ENCODE measurements at regions not wholly inside any gene's neighbourhood (a gene's known extent, or its start where the extent isn't known, plus 50 kb on each side); places are given as distances from the start of the nearest gene placed in this dataset.

GRCh38 chr1:37353871-37354270, 120.5 kb upstream of the ZC3H12A start:
- peaks cover 50% of the 10 kb centered on the region for H3K27me3 Mint-ChIP-seq (ENCODE audit: low read depth)
- H3K9me3 Mint-ChIP-seq: no peaks in the 10 kb centered on the region
- no peak for DNase-seq (ENCODE audit: low spot score in 2 of 2, unreplicated experiment in 2 of 2)
- no peaks in the 10 kb centered on the region for H3K36me3 Mint-ChIP-seq
- H3K27ac Mint-ChIP-seq: no peak overlapping the region
- TF ChIP-seq, protein P1, sequence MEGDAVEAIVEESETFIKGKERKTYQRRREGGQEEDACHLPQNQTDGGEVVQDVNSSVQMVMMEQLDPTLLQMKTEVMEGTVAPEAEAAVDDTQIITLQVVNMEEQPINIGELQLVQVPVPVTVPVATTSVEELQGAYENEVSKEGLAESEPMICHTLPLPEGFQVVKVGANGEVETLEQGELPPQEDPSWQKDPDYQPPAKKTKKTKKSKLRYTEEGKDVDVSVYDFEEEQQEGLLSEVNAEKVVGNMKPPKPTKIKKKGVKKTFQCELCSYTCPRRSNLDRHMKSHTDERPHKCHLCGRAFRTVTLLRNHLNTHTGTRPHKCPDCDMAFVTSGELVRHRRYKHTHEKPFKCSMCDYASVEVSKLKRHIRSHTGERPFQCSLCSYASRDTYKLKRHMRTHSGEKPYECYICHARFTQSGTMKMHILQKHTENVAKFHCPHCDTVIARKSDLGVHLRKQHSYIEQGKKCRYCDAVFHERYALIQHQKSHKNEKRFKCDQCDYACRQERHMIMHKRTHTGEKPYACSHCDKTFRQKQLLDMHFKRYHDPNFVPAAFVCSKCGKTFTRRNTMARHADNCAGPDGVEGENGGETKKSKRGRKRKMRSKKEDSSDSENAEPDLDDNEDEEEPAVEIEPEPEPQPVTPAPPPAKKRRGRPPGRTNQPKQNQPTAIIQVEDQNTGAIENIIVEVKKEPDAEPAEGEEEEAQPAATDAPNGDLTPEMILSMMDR (IDR thresholded peaks at IDR 0.05; ENCODE audit: unreplicated experiment): no peak
- no peak overlapping the region for H3K4me3 Mint-ChIP-seq
- no peaks in the 10 kb centered on the region for H3K4me1 Mint-ChIP-seq

- TF ChIP-seq, protein P1 (IDR thresholded peaks at IDR 0.05; ENCODE audit: unreplicated experiment): no peak
- no peak for DNase-seq (ENCODE audit: low spot score in 2 of 2, unreplicated experiment in 2 of 2)
- Mint-ChIP-seq H3K27me3 (ENCODE audit: low read depth) (peaks cover 47% of the 10 kb centered on the region), H3K4me3 (no peak overlapping the region), H3K36me3 (no peaks in the 10 kb centered on the region), H3K9me3 (no peaks in the 10 kb centered on the region), H3K27ac (no peak overlapping the region), H3K4me1 (no peaks in the 10 kb centered on the region)
These were observed 119.3 kb upstream of the ZC3H12A start for GRCh38 chr1:37354876-37355650.

GRCh38 chr1:37358992-37359391, 115.4 kb upstream of the ZC3H12A start:
- Mint-ChIP-seq H3K27me3 (ENCODE audit: low read depth) (peaks cover 70% of the 10 kb centered on the region), H3K27ac (no peak overlapping the region)

DNA sequence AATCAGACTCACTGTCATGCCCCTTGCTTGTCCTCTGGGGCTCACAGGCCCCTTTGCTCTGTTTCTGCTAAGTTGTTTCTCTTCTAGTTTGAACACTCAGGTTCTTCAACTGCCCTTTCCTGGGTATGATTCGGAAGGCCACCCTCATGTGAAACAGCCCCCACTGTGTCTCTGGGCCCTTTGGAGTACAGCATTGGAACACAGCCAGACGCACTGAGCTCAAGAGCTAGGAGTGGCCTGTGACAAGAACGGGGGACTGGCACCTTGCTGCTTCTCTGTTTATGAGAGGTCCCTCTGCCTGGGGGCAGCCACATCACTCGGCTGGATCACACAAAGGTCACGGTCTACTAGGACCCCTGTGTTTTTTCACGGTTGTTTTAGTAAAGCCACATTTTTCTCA, 114.4 kb upstream of the ZC3H12A start:
- Mint-ChIP-seq H3K4me3 (no peak overlapping the region), H3K9me3 (no peaks in the 10 kb centered on the region), H3K27me3 (ENCODE audit: low read depth) (peaks cover 71% of the 10 kb centered on the region), H3K27ac (no peak overlapping the region), H3K4me1 (no peaks in the 10 kb centered on the region), H3K36me3 (no peaks in the 10 kb centered on the region)
- TF ChIP-seq, protein P1 (IDR thresholded peaks at IDR 0.05; ENCODE audit: unreplicated experiment): no peak
- DNase-seq (ENCODE audit: low spot score in 2 of 2, unreplicated experiment in 2 of 2): no peak

More at GRCh38 chr1:37358992-37359391, 115.4 kb upstream of the ZC3H12A start:
- H3K4me3 Mint-ChIP-seq: no peak overlapping the region
- H3K9me3 Mint-ChIP-seq: no peaks in the 10 kb centered on the region
- DNase-seq (ENCODE audit: low spot score in 2 of 2, unreplicated experiment in 2 of 2): no peak
- no peaks in the 10 kb centered on the region for H3K36me3 Mint-ChIP-seq
- TF ChIP-seq, protein P1 (IDR thresholded peaks at IDR 0.05; ENCODE audit: unreplicated experiment): no peak
- no peaks in the 10 kb centered on the region for H3K4me1 Mint-ChIP-seq

GRCh38 chr1:37362594-37363385, 111.6 kb upstream of the ZC3H12A start:
- no peaks in the 10 kb centered on the region for H3K36me3 Mint-ChIP-seq
- H3K4me3 Mint-ChIP-seq: no peak overlapping the region
- TF ChIP-seq, protein P1 (IDR thresholded peaks at IDR 0.05; ENCODE audit: unreplicated experiment): no peak
- no peaks in the 10 kb centered on the region for H3K4me1 Mint-ChIP-seq
- H3K9me3 Mint-ChIP-seq: no peaks in the 10 kb centered on the region
- peaks cover 61% of the 10 kb centered on the region for H3K27me3 Mint-ChIP-seq (ENCODE audit: low read depth)
- H3K27ac Mint-ChIP-seq: no peak overlapping the region
- DNase-seq (ENCODE audit: low spot score in 2 of 2, unreplicated experiment in 2 of 2): no peak
